ENCODE measurements at regions not wholly inside any gene's neighbourhood (a gene's known extent, or its start where the extent isn't known, plus 50 kb on each side); places are given as distances from the start of the nearest gene placed in this dataset.
"Not testable (repeated sequence)": the region's sequence is repeated elsewhere in the genome, so short reads cannot be mapped to it uniquely, and the experiment has no call there.

- no peak for ATAC-seq
- intact Hi-C loops (cut with DNase I) = no loop called here
- no peak for DNase-seq (ENCODE audit: missing footprints)
Observed at GRCh38 chr5:60546207-60546606, 153.8 kb downstream of the DEPDC1B start.

GRCh38 chr5:60545551-60545950 lies 154.4 kb downstream of the DEPDC1B start:
- no peak for DNase-seq (ENCODE audit: missing footprints)
- intact Hi-C loops (cut with DNase I) = no loop called here

GRCh38 chr5:60544142-60544541 lies 155.8 kb downstream of the DEPDC1B start:
- ATAC-seq = no peak
- intact Hi-C loops (cut with DNase I) = no loop called here
- no peak for DNase-seq (ENCODE audit: missing footprints)

More at GRCh38 chr5:60545551-60545950, 154.4 kb downstream of the DEPDC1B start:
- no peak for ATAC-seq

GRCh38 chr5:60541980-60542379 lies 158.0 kb downstream of the DEPDC1B start:
- intact Hi-C loops (cut with DNase I) = no loop called here
- ATAC-seq (peak; percentile 62), DNase-seq (ENCODE audit: missing footprints) (no peak)

- DNase-seq (ENCODE audit: missing footprints) (no peak), ATAC-seq (no peak)
- intact Hi-C loops (cut with DNase I) = no loop called here
Observed at GRCh38 chr5:60540856-60541805, 158.8 kb downstream of the DEPDC1B start.

GRCh38 chr5:60538955-60539866 lies 160.8 kb downstream of the DEPDC1B start:
- no peak for DNase-seq (ENCODE audit: missing footprints)
- peak; percentile 61 for ATAC-seq
- intact Hi-C loops (cut with DNase I) = no loop called here

GRCh38 chr5:60538426-60538825 lies 161.5 kb downstream of the DEPDC1B start:
- no peak for DNase-seq (ENCODE audit: missing footprints)
- no peak for ATAC-seq
- intact Hi-C loops (cut with DNase I) = no loop called here

GRCh38 chr5:60535951-60536350 lies 164.0 kb downstream of the DEPDC1B start:
- intact Hi-C loops (cut with DNase I) = no loop called here
- DNase-seq (ENCODE audit: missing footprints) = no peak
- no peak for ATAC-seq

GRCh38 chr5:60535198-60535597 lies 164.8 kb downstream of the DEPDC1B start:
- intact Hi-C loops (cut with DNase I) = no loop called here
- no peak for DNase-seq (ENCODE audit: missing footprints)
- ATAC-seq = no peak

GRCh38 chr5:60533789-60534188 lies 166.2 kb downstream of the DEPDC1B start:
- intact Hi-C loops (cut with DNase I) = no loop called here
- DNase-seq (ENCODE audit: missing footprints) = no peak
- ATAC-seq = no peak

- intact Hi-C loops (cut with DNase I); ATAC-seq; DNase-seq (ENCODE audit: missing footprints): not testable (repeated sequence)
Observed at GRCh38 chr5:60532796-60533195, 167.2 kb downstream of the DEPDC1B start.

GRCh38 chr5:60530144-60530848 lies 169.7 kb downstream of the DEPDC1B start:
- DNase-seq (ENCODE audit: missing footprints) = peak; percentile 67
- intact Hi-C loops (cut with DNase I); ATAC-seq: not testable (repeated sequence)

- ATAC-seq (no peak), DNase-seq (ENCODE audit: missing footprints) (no peak)
- intact Hi-C loops (cut with DNase I) = no loop called here
Observed at GRCh38 chr5:60529001-60529400, 171.0 kb downstream of the DEPDC1B start.

- intact Hi-C loops (cut with DNase I) = no loop called here
- no peak for ATAC-seq
- no peak for DNase-seq (ENCODE audit: missing footprints)
Observed at GRCh38 chr5:60527072-60527471, 172.9 kb downstream of the DEPDC1B start.

GRCh38 chr5:60526336-60526875 lies 173.6 kb downstream of the DEPDC1B start:
- intact Hi-C loops (cut with DNase I) = no loop called here
- DNase-seq (ENCODE audit: missing footprints) (no peak), ATAC-seq (no peak)

- intact Hi-C loops (cut with DNase I) = no loop called here
- DNase-seq (ENCODE audit: missing footprints) (no peak), ATAC-seq (no peak)
Observed at GRCh38 chr5:60522292-60522905, 177.6 kb downstream of the DEPDC1B start.

- ATAC-seq (no peak), DNase-seq (ENCODE audit: missing footprints) (no peak)
- intact Hi-C loops (cut with DNase I) = no loop called here
Observed at GRCh38 chr5:60521376-60522291, 178.3 kb downstream of the DEPDC1B start.

Data from Right ventricle myocardium inferior (tissue), 1 donor.